Parathyroid adenoma (tissue), 2 donors: ENCODE measurements at regions not wholly inside any gene's neighbourhood (a gene's known extent, or its start where the extent isn't known, plus 50 kb on each side); places are given as distances from the start of the nearest gene placed in this dataset.

ENCODE experiments used
- H2AFZ ChIP-seq: fragments of 300-600 bp; sonication (generic); one replicate; pipeline ENCODE4 v1.7.0; 2017; ENCODE audit warnings: antibody characterized with exemption, mild to moderate bottlenecking
- H3K27ac ChIP-seq: fragments of 300-600 bp; sonication (generic); one replicate; pipeline ENCODE4 v1.7.0; 2017
- H3K27me3 ChIP-seq: fragments of 300-600 bp; sonication (generic); one replicate; pipeline ENCODE4 v1.7.0; 2017; ENCODE audit warnings: low read length; ENCODE audit not compliant: control insufficient read depth, insufficient read depth
- H3K36me3 ChIP-seq: fragments of 300-600 bp; sonication (generic); one replicate; pipeline ENCODE4 v1.7.0; 2017; ENCODE audit warnings: low read length; ENCODE audit not compliant: control insufficient read depth, insufficient read depth
- H3K4me1 ChIP-seq: fragments of 300-600 bp; sonication (generic); one replicate; pipeline ENCODE4 v1.7.0; 2017; ENCODE audit warnings: control low read depth
- H3K4me2 ChIP-seq: fragments of 300-600 bp; sonication (generic); one replicate; pipeline ENCODE4 v1.7.0; 2017; ENCODE audit warnings: low read length
- H3K4me3 ChIP-seq: fragments of 300-600 bp; sonication (generic); one replicate; pipeline ENCODE4 v1.7.0; 2017; ENCODE audit warnings: low read depth, low read length
- H3K79me2 ChIP-seq: fragments of 300-600 bp; sonication (generic); one replicate; pipeline ENCODE4 v1.7.0; 2017; ENCODE audit warnings: control low read depth
- H3K9ac ChIP-seq: fragments of 300-600 bp; sonication (generic); one replicate; pipeline ENCODE4 v1.7.0; 2017; ENCODE audit warnings: mild to moderate bottlenecking
- H3K9me3 ChIP-seq: fragments of 300-600 bp; sonication (generic); one replicate; pipeline ENCODE4 v1.7.0; 2017; ENCODE audit warnings: low read length; ENCODE audit not compliant: control insufficient read depth
- TF ChIP-seq, protein P1 (sequence below): fragments of 300-600 bp; sonication (generic); IDR thresholded peaks from one replicate; pipeline ENCODE4 v1.7.0; 2017; ENCODE audit warnings: antibody characterized with exemption, mild to moderate bottlenecking
- donor health status: primary hyperparathyroidism.

DNA sequence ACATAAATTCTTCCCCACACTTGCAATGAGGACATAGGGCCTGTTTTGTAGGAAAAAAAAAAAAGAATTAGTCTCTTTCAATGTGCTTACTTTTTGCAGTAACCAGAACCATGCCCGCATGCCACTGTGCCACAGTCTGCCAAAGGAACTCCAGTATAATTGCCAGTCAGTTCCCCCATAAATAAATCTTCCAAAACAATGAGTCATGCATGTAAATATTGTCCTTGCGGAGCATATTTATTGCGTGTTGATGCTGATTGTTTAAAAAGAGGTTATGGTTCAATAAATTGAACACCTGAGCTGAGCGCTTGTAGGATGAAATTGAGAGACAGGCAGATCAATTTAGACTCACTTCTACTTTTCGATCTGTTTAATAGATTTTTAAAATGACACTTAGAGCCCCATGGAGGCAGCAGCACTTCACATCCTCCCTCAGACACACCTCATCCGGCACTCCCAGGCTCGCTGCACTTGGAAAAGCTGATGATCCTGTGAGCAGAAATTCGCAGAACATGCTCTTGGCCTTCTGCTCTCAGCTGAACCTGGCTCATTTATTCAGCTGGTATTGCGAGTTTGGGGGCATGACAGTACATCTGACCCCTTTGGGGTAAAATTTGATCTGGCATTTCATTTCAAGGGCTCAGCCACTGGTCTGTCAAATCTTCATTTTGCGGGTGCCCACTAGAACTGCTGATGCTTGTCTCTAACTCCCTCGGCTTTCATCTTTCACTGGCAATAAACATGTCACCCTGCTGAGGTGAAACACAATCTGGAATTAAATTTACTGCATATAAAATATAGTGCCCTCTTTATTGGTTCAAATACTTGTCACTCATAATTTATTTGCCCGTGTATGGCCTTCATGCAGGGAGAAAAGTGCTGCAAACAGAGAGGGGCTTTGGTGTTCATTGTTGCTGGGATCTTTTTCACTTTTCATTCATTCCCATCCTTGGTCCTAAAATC is 371.1 kb upstream of the POU3F2 start:
- no peaks in the 10 kb centered on the region for H3K4me1 ChIP-seq
- H3K36me3 ChIP-seq = no peaks in the 10 kb centered on the region
- H3K9me3 ChIP-seq = no peaks in the 10 kb centered on the region
- no peak overlapping the region for H3K4me3 ChIP-seq
- H2AFZ ChIP-seq = no peak overlapping the region
- H3K27ac ChIP-seq = no peak overlapping the region
- no peaks in the 10 kb centered on the region for H3K79me2 ChIP-seq
- no peak overlapping the region for H3K9ac ChIP-seq
- no peak overlapping the region for H3K4me2 ChIP-seq
- H3K27me3 ChIP-seq = no peaks in the 10 kb centered on the region
- TF ChIP-seq, protein P1, sequence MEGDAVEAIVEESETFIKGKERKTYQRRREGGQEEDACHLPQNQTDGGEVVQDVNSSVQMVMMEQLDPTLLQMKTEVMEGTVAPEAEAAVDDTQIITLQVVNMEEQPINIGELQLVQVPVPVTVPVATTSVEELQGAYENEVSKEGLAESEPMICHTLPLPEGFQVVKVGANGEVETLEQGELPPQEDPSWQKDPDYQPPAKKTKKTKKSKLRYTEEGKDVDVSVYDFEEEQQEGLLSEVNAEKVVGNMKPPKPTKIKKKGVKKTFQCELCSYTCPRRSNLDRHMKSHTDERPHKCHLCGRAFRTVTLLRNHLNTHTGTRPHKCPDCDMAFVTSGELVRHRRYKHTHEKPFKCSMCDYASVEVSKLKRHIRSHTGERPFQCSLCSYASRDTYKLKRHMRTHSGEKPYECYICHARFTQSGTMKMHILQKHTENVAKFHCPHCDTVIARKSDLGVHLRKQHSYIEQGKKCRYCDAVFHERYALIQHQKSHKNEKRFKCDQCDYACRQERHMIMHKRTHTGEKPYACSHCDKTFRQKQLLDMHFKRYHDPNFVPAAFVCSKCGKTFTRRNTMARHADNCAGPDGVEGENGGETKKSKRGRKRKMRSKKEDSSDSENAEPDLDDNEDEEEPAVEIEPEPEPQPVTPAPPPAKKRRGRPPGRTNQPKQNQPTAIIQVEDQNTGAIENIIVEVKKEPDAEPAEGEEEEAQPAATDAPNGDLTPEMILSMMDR = no peak

DNA sequence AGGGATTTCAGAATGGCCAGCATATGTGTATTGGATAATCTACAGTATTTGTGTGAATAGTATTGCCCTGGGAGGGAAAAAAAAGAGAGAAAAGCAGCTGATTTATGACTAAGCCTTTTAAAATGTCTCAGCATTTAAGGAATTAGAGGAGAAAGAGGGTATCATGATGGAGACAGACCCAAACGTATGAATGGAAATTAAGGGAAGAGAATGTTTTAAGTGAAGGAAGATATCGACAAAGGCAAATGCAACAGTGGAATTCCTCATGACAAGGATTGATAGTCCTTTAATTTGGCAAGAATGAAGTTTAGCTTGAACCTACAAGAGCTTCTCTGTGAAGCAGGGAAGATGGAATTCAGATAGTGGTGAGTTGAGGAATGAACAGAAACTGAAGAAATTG is 367.3 kb upstream of the POU3F2 start:
- H3K79me2 ChIP-seq = no peaks in the 10 kb centered on the region
- no peak overlapping the region for H3K9ac ChIP-seq
- no peak overlapping the region for H2AFZ ChIP-seq
- no peaks in the 10 kb centered on the region for H3K36me3 ChIP-seq
- H3K27me3 ChIP-seq = no peaks in the 10 kb centered on the region
- no peaks in the 10 kb centered on the region for H3K9me3 ChIP-seq
- no peak overlapping the region for H3K27ac ChIP-seq
- no peak overlapping the region for H3K4me2 ChIP-seq
- TF ChIP-seq, protein P1 = no peak
- no peak overlapping the region for H3K4me3 ChIP-seq
- no peaks in the 10 kb centered on the region for H3K4me1 ChIP-seq

GRCh38 chr6:98467902-98468301 is 366.5 kb upstream of the POU3F2 start:
- H3K4me3 ChIP-seq = no peak overlapping the region
- H3K27me3 ChIP-seq = no peaks in the 10 kb centered on the region
- H3K4me1 ChIP-seq = no peaks in the 10 kb centered on the region
- no peak overlapping the region for H3K4me2 ChIP-seq
- no peaks in the 10 kb centered on the region for H3K36me3 ChIP-seq
- no peak overlapping the region for H3K27ac ChIP-seq
- no peaks in the 10 kb centered on the region for H3K79me2 ChIP-seq
- H2AFZ ChIP-seq = no peak overlapping the region
- no peak overlapping the region for H3K9ac ChIP-seq
- TF ChIP-seq, protein P1 = no peak
- no peaks in the 10 kb centered on the region for H3K9me3 ChIP-seq

- H3K36me3 ChIP-seq = no peaks in the 10 kb centered on the region
- H3K4me3 ChIP-seq = no peak overlapping the region
- TF ChIP-seq, protein P1 = no peak
- H3K9me3 ChIP-seq = no peaks in the 10 kb centered on the region
- no peak overlapping the region for H3K9ac ChIP-seq
- no peak overlapping the region for H3K27ac ChIP-seq
- H2AFZ ChIP-seq = no peak overlapping the region
- H3K4me1 ChIP-seq = no peaks in the 10 kb centered on the region
- H3K27me3 ChIP-seq = no peaks in the 10 kb centered on the region
- H3K79me2 ChIP-seq = no peaks in the 10 kb centered on the region
- no peak overlapping the region for H3K4me2 ChIP-seq
Measured at GRCh38 chr6:98469141-98469540, 365.2 kb upstream of the POU3F2 start.

- TF ChIP-seq, protein P1 = no peak
- Histone ChIP-seq H3K79me2 (no peaks in the 10 kb centered on the region), H3K4me3 (no peak overlapping the region), H3K27me3 (no peaks in the 10 kb centered on the region), H3K9me3 (no peaks in the 10 kb centered on the region), H3K27ac (no peak overlapping the region), H3K9ac (no peak overlapping the region), H2AFZ (no peak overlapping the region), H3K4me1 (no peaks in the 10 kb centered on the region), H3K36me3 (no peaks in the 10 kb centered on the region), H3K4me2 (no peak overlapping the region)
Measured at GRCh38 chr6:98470821-98471220, 363.6 kb upstream of the POU3F2 start.
